ENCODE measurements at regions not wholly inside any gene's neighbourhood (a gene's known extent, or its start where the extent isn't known, plus 50 kb on each side); places are given as distances from the start of the nearest gene placed in this dataset.

GRCh38 chr18:67932271-67932670, 415.8 kb upstream of the DSEL start:
- H3F3A ChIP-seq (ENCODE audit: insufficient read depth, low read depth) = no peaks in the 10 kb centered on the region
- H3K79me2 ChIP-seq (ENCODE audit: low read depth) = no peaks in the 10 kb centered on the region
- no peaks in the 10 kb centered on the region for H3K4me1 ChIP-seq (replicated peaks; ENCODE audit: insufficient read depth)
- no peak overlapping the region for H3K4me3 ChIP-seq
- POLR2A ChIA-PET (ENCODE audit: unreplicated experiment) = no interaction called here
- no peak for DNase-seq
- no TSS peak for BruUV-seq (replicated peaks)
- no peaks in the 10 kb centered on the region for H4K20me1 ChIP-seq (ENCODE audit: insufficient read depth)
- no peaks in the 10 kb centered on the region for H3K9me3 ChIP-seq (ENCODE audit: insufficient read depth, low read depth)
- H3K27ac ChIP-seq = no peak overlapping the region
- H3K36me3 ChIP-seq (ENCODE audit: low read depth) = no peaks in the 10 kb centered on the region
- no peaks in the 10 kb centered on the region; the same call in 1 of the 2 replicates for H3K9me2 ChIP-seq (ENCODE audit: insufficient read depth)
- H3K4me2 ChIP-seq = no peak overlapping the region
- CTCF ChIA-PET = no interaction called here
- H3K27me3 ChIP-seq (ENCODE audit: insufficient read depth, low read depth) = no peaks in the 10 kb centered on the region
- TF ChIP-seq CTCF (conservative IDR thresholded peaks at IDR 0.05) = no peak
- TF ChIP-seq EZH2 (IDR thresholded peaks at IDR 0.05; ENCODE audit: low read depth) = no peak
- intact Hi-C loops (cut with micrococcal nuclease; ENCODE audit: unreplicated experiment) = no loop called here
- no peak overlapping the region for H2AFZ ChIP-seq

DNA sequence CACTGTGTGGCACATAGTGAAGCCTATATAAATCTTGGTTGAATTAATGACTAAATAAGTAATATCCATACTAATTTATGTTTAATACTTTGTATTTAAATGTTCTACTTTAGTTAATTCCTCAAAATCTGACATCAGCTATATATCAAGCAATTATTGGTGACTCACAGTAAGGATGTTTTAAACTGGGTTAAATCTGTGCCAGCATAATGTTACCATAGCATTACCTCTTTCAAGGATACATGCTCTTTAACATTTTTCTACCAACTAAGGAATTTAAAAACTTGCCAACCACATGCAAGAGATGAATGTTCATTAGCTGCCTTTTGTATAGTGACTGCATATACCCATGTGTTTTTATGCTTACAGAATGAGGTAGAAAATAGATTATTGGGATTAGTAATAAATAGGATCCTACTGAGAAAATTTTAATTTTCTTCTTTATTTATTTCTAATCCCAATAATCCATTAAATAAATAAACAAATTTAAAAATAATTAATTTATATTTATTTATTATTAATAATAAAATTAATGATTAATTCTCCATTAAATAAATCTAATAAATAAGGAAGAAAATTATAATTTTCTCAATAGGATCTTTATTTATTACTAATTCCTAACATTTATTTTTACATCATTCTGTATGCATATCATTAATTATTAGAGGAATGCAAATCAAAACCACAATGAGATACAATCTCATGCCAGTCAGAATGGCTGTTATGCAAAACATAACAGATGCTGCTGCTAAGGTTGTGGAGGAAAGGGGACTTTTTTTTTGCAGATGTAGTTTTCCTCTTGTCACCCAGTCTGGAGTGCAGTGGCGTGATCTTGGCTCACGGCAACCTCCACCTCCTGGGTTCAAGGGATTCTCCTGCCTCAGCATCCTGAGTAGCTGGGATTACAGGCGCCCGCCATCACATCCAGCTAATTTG, 410.7 kb upstream of the DSEL start:
- Histone ChIP-seq H2AFZ (no peak overlapping the region), H3K4me1 (replicated peaks; ENCODE audit: insufficient read depth) (no peaks in the 10 kb centered on the region), H3K9me2 (ENCODE audit: insufficient read depth) (no peaks in the 10 kb centered on the region), H3K4me3 (no peak overlapping the region), H4K20me1 (ENCODE audit: insufficient read depth) (no peaks in the 10 kb centered on the region), H3K9me3 (ENCODE audit: insufficient read depth, low read depth) (no peaks in the 10 kb centered on the region), H3K27me3 (ENCODE audit: insufficient read depth, low read depth) (no peaks in the 10 kb centered on the region), H3F3A (ENCODE audit: insufficient read depth, low read depth) (no peaks in the 10 kb centered on the region), H3K27ac (no peak overlapping the region), H3K4me2 (no peak overlapping the region), H3K79me2 (ENCODE audit: low read depth) (no peaks in the 10 kb centered on the region), H3K36me3 (ENCODE audit: low read depth) (no peaks in the 10 kb centered on the region)
- ChIA-PET CTCF (no interaction called here), POLR2A (ENCODE audit: unreplicated experiment) (no interaction called here)
- intact Hi-C loops (cut with micrococcal nuclease; ENCODE audit: unreplicated experiment) = no loop called here
- DNase-seq = no peak
- TF ChIP-seq EZH2 (IDR thresholded peaks at IDR 0.05; ENCODE audit: low read depth) (no peak), CTCF (conservative IDR thresholded peaks at IDR 0.05) (no peak)
- no TSS peak for BruUV-seq (replicated peaks)

DNA sequence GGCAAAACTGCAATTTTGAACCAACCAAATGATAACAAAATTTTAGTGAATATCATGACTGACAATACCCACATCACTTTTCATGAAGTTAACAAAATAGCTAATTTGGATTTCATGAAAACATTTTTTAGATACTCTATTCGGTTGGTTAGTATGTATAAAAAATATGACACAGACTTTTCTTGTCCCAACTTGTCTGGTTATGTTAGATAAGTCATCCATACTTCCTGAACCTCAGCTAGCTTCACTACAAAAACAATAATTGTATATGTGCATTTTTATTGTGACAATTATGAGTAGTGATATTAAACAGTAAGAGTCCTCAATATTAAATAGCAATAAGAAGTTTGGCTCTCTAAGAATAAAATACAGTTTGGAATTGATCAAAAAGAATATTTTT, 408.1 kb upstream of the DSEL start:
- no peaks in the 10 kb centered on the region for H3K36me3 ChIP-seq (ENCODE audit: low read depth)
- H2AFZ ChIP-seq = no peak overlapping the region
- no peaks in the 10 kb centered on the region for H4K20me1 ChIP-seq (ENCODE audit: insufficient read depth)
- H3K79me2 ChIP-seq (ENCODE audit: low read depth) = no peaks in the 10 kb centered on the region
- H3K4me1 ChIP-seq (replicated peaks; ENCODE audit: insufficient read depth) = no peaks in the 10 kb centered on the region
- ChIA-PET POLR2A (ENCODE audit: unreplicated experiment) (no interaction called here), CTCF (no interaction called here)
- H3K4me2 ChIP-seq = no peak overlapping the region
- H3K9me3 ChIP-seq (ENCODE audit: insufficient read depth, low read depth) = no peaks in the 10 kb centered on the region
- H3K27ac ChIP-seq = no peak overlapping the region
- no peaks in the 10 kb centered on the region for H3K9me2 ChIP-seq (ENCODE audit: insufficient read depth)
- BruUV-seq (replicated peaks) = no TSS peak
- TF ChIP-seq EZH2 (IDR thresholded peaks at IDR 0.05; ENCODE audit: low read depth) (no peak), CTCF (conservative IDR thresholded peaks at IDR 0.05) (no peak)
- no peak overlapping the region for H3K4me3 ChIP-seq
- H3F3A ChIP-seq (ENCODE audit: insufficient read depth, low read depth) = no peaks in the 10 kb centered on the region
- intact Hi-C loops (cut with micrococcal nuclease; ENCODE audit: unreplicated experiment) = no loop called here
- no peaks in the 10 kb centered on the region for H3K27me3 ChIP-seq (ENCODE audit: insufficient read depth, low read depth)
- no peak for DNase-seq
